Left renal cortex interstitium (tissue), 4 donors: ENCODE measurements at regions not wholly inside any gene's neighbourhood (a gene's known extent, or its start where the extent isn't known, plus 50 kb on each side); places are given as distances from the start of the nearest gene placed in this dataset.
"Not testable (repeated sequence)": the region's sequence is repeated elsewhere in the genome, so short reads cannot be mapped to it uniquely, and the experiment has no call there.

Experiments
- DNase-seq, 4 donors: peaks; one replicate each; pipeline ENCODE4 v3.0.0-alpha.2; 2013; ENCODE audit warnings: low read depth in 4 of 4, low spot score in 2 of 4, missing footprints in 1 of 4

DNA sequence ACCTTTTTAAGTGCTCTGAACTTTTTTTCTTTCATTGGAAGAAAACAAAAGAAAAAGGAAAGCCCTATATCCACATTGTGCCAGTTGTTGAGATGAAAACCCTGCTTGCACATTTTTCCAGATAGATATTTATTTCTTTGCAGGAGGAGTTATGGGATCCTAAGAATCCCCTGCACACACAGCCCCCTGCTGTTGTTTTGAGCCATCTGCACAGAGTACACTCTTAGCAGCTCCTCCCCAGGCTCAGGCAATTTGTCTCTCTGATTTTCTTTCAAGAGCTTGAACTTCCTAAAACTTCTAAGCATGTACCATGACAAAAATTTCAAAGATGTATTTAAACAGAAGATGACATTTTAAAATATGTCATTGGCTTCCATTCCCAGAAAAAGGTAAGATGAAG is 436.9 kb downstream of the METTL4 start:
- DNase-seq = no peak

DNA sequence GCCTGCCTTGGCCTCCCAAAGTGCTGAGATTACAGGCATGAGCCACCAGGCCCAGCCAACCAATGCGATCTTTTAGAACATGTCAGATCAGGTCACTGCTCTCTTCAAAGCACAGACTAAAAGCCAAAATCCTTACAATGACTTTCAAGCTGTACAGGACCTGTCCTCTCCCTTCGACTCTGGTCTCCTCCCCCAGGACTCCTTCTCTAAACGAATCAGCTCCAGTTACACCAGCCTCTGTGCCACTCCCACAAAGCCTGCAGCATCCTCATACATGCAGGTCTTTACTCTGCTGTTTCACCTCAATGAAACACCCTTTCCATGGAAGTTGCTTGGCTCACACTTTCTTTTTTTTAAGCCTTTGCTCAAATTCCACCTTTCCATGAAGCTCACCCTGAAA is 436.0 kb downstream of the METTL4 start:
- DNase-seq = no peak

DNA sequence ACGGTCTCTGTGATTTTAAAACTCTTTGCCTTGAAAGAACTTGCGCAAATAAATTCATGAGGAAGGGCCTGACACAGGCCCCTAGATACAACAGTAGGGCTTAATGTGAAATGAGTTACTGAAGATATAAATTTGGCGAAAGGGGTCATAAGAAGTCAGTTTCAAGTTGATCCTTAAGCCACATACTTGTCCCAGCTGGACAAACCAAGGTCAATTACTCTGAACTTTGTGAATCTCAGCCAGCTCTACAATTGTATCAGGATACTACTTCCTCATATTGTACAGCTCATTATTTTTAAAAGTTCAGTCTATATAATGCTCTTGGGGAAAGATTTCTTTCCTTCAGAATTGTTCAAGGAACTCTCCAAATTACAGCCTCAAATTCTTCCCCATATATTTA is 432.8 kb downstream of the METTL4 start:
- DNase-seq = no peak

DNA sequence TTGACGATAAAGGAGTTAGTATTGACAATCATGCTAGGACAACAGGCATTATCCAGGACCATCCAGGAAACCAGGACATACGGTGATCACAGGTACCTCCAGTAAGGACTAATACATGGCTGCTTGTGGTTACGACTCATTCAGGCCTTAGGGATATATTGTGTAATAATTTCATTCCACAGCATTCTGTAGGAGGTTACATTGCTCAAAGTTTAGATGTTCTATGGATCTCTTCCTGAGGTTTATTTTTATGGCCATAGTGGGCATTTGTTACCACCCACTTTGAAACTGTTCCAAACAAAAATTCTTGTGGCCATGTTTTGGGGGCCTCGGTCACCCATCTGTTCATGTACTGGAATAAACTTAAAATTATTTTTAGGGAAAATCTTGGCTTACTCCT is 431.6 kb downstream of the METTL4 start:
- no peak for DNase-seq

DNA sequence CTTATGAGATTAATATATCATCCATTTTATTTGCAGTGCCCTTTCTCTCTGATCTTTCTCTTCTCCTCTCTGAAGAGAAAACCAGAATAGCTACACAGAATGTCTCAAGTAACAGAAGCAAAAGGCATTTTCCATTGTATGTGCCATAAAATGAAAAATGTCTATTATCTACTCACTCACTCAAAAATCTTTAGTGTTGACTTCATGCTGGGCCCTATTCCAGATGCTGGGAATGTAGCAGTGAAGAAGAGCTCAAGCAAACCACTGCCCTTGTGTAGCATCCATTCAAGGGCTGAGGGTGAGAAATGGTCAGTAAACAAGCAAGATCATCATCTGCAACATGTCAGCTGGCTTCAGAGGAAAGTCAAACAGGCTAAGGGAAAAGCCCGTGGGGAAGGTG is 427.7 kb downstream of the METTL4 start:
- DNase-seq = no peak

- DNase-seq = no peak
Observed at GRCh38 chr18:2144811-2145210, 426.5 kb downstream of the METTL4 start.

DNA sequence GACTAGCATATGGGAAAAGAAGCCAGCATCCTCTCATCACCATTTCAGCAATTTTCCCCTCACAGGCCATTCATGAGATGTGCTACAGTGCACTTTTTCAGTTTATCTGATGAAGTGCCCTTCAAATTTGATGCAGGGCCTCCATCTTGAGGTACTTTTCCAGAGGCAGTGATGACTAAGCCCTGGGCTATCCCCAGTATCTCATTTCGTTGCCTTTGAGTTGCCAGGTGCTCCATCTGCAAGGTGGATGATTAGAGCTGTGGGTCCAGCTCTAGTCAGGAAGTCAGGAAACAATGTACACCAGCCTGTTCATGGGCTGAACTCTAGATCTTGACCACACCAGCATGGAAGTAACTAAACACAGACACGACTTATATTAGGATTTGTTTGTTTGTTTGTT is 425.2 kb downstream of the METTL4 start:
- no peak for DNase-seq

DNA sequence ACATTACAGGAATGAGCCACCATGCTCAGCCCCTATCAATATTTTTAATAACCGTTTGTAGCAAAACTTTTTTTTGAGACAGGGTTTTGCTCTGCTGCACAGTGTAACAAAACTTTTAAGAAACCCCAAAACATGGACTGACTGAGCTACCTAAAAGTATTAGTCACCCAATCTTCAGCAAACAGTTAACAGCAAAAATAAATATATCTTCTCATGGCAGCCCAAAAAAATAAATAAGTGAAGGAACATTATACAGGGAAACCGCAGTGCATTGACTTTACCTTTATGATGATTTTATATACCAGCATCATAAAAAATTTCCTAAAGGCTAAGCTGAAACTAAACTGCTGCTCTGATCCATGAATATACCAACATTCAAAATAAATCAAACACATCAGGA is 424.6 kb downstream of the METTL4 start:
- DNase-seq = no peak

DNA sequence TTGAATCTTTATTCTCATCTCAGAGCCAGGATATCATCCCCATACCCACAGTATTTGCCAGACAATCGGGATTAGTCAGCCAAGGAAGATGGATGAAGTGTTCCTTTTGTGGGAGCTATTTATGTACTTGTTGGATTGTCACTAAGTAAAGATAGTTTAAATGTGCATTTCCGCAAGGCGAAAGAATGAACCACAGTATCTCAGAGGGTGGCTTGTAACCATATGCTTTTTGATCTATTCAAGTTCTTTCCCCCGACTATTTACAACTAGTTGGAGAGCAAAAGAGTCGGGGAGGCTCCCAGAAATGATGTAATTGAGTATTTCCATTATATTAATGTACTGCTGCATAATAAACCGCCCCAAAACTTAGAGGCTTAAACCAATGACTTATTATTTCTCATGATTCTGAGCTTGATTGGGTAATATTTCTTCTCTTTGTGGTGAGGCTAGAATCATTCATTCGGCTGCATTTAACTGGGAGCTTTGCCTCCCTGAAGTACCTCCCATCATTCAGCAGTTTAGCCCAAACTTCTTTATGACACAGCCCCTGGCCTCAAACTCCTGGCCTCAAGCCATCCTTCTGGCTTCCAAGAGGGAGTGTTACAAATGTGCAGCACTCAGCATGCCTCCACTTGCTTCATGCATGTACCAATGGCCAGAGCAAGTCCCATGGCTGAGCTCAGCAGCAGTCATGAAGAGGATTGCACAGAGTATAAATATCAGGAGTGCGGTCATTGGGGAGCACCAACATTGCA is 423.7 kb downstream of the METTL4 start:
- no peak for DNase-seq

DNA sequence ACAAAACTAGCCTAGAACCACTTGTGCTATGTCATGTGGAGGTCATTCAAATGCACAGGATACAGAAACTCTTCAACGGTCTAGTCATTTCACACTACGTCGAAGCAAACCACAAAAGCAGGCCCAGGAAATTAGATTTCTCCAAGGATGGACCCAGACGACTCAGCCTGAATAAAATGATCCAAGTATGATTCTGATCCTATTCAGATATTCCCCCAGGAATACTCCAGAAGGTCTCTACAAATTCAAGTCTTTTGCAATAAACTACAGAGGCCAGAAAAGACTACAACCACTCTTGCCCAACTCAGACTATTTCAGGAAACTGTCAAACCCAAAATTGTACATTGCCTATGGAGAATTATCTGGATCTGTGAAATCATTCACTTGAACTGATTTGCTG is 422.5 kb downstream of the METTL4 start:
- no peak for DNase-seq

- no peak for DNase-seq
Observed at GRCh38 chr18:2150566-2150965, 420.7 kb downstream of the METTL4 start.

DNA sequence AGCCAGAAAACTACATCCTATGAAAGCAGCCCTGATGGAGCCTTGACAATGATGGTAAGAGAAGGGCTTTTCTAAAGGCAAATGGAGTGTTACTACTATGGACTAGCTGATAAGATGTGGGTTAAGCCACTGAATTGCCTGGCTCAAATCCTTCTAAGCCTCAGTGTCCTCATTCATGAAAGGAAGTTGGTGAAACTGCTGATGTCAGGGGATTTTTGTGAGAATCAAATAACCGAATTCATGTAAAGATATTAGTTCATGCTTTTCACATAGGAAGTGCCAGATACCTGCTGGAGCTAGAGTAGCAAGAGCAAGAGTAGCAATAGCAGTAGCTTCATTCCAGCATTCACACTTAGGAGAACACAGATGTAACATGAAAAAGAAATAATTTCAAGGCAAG is 417.0 kb downstream of the METTL4 start:
- DNase-seq = no peak

GRCh38 chr18:2164644-2165550 is 406.4 kb downstream of the METTL4 start:
- DNase-seq = no peak

DNA sequence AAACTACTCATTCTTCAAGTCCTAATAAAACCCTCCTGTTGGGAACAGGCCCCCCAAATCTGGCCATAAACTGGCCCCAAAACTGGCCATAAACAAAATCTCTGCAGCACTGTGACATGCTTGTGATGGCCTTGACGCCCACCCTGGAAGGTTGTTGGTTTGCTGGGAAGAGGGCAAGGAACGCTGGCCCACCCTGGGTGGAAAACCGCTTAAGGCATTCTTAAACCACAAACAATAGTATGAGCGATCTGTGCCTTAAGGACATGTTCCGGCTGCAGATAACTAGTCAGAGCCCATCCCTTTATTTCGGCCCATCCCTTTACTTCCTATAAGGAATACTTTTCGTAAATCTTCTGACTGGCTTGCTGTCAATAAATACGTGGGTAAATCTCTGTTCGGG is 404.4 kb downstream of the METTL4 start:
- not testable (repeated sequence) for DNase-seq

DNA sequence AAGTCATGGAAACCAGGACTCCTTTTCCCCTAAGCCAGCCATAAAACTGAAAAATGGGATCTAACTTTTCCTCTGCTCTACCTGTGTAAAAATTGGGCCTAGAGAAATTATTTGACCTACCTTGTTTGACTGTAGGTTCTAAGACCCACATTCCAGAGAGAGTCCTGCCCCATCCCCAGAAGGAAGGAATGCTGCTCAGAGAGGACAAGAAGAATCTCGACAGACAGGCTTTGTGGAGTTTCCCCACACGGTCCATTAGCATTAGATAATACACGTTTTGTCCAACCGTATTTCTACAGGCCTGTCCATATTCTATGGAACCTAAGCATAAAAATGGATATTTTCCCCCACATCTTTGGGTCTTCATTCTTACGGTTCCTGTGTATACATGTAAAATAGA is 403.3 kb downstream of the METTL4 start:
- DNase-seq = no peak

GRCh38 chr18:2169656-2170055 is 401.6 kb downstream of the METTL4 start:
- DNase-seq = no peak

GRCh38 chr18:2171840-2172625 is 399.3 kb downstream of the METTL4 start:
- no peak for DNase-seq

DNA sequence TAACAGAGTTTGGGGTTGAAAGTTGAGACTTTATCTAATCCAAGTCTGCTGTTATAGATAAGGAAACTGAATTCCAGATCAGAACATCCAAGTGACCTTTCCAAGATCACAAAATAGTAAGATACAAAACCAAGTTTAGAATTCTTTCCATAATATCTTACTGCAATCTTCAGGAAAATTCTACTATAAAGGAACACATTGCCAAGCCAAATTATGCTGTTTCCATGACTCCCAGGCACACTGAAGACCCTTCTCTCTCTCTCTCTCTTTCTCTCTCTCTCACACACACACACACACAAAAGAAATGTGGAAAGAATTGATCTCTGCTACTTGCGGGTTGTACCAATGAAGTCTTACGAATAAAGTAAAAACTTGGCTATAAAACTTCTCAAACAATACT is 398.4 kb downstream of the METTL4 start:
- DNase-seq = no peak

- DNase-seq = no peak
Observed at GRCh38 chr18:2173486-2173885, 397.8 kb downstream of the METTL4 start.

DNA sequence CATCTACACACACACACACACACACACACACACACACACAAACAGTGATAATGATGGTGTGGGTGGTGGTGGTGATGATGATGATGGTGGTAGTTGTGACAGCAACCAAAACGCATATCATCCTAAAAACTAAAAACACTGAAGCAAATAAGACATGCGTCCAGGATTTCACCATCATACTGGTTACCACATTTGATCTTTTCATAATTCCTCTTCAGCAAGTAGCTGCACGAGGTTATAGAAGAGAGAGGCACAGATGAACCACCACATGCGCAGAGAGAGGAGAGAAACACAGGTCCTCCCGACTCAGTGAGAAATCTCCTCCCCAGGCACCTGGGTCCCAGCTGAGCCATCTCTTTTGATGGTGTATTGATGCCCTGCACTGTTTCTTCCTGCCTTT is 393.3 kb downstream of the METTL4 start:
- DNase-seq = no peak

DNA sequence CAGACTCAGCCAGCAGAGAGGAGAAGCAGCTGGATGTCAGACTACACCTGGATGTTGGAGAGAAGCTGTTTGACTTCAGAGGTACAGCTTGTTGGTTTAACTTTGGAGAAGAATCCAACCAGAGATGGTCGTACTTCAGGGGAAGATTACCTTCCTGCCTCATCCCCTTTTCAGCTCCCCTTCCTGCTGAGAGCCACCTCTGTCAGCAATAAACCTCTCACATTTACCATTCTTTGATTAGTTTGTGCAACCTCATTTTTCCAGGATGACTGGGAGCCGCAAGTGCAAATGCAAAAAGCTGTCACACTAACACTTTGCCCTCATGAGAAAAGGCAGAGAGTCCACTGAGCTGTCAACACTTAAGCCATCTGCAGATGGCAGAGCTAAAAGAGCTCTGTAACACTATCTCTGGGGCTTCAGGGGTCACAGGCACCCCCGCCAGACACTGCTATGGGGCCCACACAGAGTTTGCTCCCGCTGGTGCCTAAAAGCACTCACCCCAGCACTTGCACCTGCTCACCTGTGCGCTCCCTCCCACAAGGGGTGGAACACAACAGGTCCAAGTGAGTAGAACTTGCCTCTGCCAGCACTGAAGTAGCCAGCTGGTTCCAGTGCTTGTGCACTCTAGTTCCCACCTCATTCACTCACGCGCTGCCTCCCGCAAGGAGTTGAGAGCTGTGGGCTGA is 391.7 kb downstream of the METTL4 start:
- no peak for DNase-seq
